NOMO-1 treated with dmso at 0.1 percent for 144 hours (cell line): ENCODE measurements at regions not wholly inside any gene's neighbourhood (a gene's known extent, or its start where the extent isn't known, plus 50 kb on each side); places are given as distances from the start of the nearest gene placed in this dataset.

Experiments used
- DNase-seq: peaks from one replicate; lab custom pipeline; 2025; ENCODE audit not compliant: unreplicated experiment; lab: John Stamatoyannopoulos, UW

DNA sequence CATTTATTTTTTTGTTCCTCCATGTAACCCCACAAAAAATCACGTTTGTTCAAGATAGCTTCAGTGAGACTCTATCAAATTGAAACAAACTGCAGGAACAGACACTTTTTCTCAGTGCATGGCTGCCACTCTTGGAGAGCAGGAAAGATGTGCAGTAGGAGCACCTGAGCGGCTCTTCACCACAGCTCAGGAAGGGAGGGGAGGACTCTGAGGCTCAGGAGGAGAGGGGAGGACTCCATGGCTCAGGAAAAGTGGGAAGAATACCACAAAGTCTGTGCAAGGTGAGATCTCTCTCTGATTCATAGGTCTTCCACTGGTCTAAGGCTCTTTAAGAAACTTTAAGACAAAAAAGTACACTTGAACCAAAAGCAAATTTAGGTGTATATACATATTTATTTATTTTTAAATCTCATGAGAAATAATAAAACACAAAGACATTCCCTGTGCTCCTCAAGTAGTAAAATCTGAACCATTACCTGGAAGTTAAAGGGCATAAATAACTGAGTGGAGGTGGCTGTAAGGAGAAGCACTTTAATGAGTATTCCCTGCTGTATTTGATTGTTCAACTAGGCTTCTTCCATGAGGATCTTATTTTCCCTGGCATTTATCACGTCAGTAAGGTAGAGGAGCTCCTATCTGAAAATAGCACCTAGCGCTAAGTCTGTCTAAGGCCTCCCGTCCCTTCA lies 69.2 kb upstream of the CCN6 start:
- DNase-seq, result no peak

DNA sequence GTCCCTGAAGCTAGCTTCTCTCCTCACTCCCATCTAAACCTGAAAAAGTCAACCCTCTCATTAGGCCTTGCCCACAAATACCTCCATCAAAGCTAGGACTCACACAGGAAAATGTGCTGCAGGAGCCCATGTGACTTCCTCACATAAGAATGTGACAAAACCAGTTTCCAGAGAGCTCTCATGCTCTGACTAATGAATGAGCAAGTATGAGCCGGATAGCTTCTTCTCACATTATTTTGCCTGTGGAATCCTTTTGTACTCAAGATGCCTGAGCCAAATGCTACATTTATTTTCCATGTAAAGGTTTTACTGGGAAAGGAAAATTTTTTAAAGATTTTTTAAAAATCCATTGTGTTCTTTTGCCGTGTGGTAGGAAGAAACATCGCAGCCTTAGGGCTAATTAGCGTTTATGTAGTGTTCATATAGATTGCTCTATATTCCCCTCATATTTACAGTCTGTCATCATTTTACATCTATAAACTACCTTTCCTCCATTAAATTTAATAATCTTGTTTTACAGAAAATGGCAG lies 68.6 kb upstream of the CCN6 start:
- DNase-seq, result no peak

DNA sequence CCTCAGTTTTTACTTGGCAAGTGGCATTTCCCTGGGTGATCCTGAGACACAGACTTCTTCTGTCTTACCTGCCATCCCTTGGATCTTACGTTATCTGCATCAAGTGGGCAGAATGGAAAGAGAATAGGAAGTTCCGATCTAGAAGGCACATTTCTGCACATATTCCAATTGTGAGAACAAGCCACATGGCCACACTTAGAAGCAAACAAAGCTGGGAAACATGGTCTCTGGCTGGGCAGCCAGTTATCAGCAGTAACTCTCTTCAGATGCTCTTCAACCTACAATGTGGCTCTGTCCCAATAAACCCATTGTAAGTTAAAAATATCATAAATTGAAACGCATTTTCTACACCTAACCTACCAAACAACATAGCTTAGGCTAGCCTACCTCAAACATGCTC lies 67.3 kb upstream of the CCN6 start:
- DNase-seq, result no peak

DNA sequence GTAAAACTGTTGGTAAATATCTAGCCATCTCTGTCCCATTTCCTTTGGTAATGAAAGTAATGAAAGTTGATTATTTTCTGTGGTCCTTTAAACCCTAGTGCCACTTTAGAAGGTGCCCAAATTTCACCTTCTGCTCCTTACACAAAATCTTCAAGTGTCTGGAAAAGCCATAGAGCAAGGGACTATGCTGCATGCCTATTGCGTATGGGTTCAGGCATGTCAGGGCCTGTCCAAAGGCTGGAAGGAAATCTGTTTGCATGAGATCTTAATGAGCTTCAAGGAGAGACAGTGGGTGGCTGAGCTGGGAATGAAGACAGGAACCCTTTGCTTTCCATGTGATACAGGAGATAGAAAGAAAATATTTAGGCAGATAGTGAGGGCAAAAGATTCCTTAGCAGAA lies 66.6 kb upstream of the CCN6 start:
- DNase-seq, result no peak

DNA sequence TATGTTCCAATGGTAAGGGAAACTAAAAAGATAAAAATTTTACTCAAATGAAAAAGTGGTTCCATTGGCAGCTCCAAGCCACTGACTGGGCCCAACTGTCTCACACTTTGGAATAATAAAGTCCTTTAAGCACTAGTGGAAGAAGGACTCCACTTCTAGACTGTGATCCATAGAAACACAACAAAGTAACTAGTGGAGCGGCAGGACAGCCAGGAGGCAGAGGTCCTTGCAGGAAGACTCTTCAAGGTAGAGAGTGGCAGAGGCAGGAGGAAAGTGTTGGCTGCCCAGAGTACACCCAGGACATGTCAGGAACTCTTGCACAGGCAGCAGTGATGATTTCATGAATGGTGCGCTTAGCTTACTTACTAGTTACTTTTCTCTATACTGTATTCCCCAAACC lies 65.0 kb upstream of the CCN6 start:
- no peak for DNase-seq

DNA sequence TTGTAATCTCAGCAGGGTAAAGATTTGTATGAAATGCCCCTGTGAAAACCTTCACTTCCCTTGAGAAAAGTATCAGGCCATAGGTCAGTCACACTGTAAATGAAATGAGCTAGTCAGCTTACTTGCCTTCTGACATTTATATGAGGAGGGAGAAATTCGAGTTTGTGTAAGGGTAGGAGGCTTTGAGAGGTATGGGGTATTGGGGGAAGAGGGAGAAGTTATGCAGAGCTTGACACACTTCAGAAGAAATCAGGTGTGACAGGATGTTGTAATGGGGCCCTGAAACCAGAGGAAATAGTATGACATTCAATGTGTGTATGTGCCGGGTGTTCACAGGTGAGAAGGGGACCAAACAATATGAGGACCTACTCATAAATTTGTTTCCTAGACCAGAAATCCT lies 64.2 kb upstream of the CCN6 start:
- no peak for DNase-seq

DNA sequence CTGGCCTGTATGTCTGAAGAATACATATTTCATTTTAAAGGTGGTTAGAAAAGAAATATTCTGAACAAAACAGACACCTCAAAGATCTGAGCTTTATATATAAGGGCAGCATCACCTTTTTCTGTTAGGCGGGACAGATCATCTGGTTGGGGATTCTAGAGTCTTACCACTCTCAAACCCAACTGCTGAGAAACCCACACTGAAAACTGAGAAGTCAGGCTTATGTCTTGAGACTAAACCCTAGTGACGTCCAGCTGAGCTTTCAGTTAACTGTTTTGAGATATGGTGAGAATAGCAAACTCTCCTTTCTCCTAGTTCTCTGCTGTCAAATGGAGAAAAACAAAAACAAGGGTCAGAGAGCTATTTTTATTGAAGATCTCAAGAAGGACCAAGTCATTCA lies 63.7 kb upstream of the CCN6 start:
- no peak for DNase-seq

DNA sequence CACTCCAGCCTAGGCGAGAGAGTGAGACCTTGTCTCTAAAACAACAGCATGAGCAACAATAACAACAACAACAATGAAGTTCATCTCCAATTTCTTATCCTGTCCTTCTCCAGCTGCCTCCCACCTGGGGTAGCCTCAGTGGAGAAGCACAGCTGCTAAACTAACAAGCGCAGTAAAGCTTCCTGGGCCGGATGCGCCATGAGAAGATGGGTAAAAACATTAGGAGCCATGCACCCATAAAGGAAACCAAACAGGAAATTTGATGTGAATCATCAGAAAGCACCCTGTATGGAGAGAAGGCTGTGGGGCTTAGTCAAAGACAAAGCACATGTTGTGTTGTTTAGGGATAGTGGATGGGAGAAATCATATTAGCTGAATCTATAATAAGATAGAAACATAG lies 61.1 kb upstream of the CCN6 start:
- no peak for DNase-seq

DNA sequence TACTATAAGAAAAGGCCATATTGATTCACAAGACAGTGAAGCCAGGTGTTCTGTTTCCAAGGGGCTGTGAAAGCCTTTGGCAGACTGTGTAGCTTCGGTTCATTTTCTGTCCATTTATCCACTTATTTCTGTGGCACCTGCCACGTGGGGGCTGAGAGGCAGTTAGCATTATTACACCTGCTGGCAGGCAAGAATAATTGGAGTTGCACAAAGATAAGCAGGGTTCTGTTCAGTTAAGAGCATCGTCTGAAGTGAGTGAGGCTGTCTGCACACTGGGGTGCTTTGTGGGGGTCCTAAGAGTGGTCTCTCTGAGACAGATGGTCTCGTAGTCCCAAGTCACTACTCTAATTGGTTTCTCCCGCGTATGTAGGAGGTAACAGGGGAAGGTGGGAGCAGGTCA lies 60.6 kb upstream of the CCN6 start:
- no peak for DNase-seq

DNA sequence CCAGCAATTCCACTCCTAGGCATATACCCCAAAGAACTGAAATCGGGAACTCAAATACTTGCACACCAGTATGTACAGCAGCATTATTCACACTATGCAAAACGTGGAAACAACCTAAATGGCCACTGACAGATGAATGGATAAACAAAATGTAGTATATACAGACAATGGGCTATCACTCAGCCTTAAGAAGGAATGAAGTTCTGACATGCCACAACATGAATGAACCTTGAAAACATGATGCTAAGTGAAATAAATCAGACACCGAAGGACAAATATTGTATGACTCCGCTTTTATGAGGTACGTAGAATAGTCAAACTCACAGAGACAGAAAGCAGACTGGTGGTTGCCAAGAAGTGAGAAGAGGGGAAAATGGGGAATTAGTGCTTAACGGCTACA lies 59.1 kb upstream of the CCN6 start:
- DNase-seq, result no peak

DNA sequence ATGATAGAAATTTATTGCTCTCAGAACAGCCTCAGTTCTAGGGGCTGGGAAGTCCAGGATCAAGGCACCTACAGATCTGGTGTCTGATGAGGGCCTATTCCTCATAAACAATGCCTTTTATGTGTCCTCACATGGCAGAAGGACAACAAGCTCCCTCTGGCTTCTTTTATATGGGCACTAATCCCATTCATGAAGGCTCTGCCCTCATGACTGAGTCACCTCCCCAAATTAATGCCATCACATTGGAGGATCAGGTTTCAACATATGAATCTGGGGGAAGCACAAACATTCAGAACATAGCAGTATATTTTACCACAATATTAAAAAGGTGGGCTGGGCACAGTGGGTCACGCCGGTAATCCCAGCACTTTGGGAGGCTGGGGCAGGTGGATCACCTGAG lies 58.5 kb upstream of the CCN6 start:
- DNase-seq, result no peak

DNA sequence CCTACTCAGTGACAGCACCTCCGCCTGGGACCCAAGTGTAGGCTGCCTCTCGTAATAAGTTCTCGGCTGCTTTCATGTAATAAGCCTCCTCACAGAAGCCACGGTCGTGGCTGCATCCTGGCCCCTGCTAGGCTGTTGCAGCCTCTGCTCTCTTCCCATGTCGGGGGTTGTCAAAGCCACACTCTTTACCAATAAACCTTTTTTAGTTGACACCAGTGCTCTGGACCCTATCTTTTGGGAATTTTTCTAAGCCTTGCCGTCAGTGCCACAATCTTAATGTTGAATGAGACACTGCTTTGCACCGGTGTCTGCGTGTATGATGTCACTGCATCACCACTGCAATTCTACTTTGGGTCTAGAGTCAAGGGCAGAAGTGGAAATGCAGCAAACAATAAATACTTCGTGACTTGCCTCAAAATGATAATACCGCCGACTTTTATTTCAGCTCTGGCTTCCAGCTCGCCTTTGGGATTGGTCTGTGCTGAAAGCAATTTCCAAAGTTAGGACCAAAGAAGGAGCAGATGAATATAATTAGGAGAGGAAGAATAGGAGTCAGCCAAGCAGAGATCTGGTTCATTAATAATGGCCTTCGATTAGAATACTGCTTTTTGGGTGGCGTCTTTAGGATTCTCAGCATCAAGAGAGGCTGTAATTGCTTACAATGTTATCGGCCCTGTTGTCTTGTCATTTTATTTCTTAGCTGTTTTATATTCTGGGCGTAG lies 57.6 kb upstream of the CCN6 start:
- no peak for DNase-seq

DNA sequence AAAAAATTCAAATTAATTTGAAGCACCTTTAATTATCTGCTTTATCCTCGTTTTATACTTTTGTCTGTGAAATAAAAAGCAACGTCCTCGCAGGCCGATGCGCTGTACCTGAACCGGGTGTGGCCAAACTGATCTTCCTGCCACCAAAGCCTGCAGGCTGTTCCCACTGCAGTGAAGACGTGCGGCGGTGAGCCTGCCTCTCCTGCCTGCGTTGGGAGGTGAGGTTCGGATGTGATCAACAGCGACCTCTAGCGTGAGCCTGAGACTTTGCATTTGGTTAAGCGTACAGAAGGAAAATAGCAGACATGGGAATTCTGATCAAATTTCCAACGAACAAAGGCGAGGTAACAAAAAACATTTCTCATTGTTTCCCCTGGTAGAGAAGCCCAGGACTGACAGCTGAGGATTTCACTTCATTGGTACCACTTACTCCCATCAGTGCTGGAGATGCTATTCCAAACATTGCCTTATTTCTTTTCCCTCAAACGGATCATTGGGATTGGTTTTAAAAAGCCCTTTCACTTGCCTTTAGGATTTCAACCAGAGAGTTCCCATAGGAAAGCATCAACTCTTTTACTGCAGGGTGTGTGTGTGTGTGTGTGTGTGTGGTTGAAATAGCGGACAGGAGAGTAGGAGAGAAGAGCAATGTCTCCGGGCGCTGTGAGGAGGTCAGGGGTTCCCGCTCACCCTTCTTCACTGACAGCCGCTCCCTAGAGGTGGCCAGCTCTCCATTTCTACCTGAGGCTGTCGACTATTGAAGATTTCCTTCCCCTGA lies 56.6 kb upstream of the CCN6 start:
- peak; percentile 74 for DNase-seq

DNA sequence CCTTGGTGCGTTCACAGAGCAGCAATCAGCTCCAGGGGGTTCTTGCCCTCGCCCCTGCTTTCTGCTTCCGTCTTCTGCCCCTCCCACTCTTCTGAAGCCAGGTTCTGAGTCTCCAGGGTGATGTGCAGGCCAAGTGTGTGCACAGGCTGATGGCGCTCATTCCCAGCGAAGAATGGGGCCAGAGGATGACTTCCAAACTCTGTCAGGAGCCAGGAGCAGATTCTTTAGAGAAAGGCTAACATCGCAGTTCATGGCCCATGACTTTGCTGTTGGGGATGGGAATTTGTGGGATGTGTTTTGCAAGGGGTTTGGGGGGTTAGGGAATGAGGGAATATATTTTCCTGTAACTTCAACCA lies 56.1 kb upstream of the CCN6 start:
- DNase-seq, result no peak

DNA sequence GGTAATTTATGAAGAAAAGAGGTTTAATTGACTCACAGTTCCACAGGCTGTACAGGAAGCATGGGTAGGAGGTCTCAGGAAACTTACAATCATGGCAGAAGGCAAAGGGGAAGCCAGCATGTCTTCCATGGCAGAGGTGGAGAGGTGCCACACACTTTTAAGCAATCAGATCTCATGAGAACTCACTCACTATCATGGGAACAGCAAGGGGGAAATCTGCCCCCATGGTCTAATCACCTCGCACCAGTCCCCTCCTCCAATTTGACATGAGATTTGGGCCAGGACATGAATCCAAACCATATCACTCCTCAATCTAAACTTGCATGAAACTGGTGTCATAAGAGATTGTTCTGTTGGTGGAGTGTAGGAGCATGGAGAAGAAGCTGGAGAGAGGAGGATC lies 51.6 kb upstream of the CCN6 start:
- no peak for DNase-seq
